ENCODE measurements at regions not wholly inside any gene's neighbourhood (a gene's known extent, or its start where the extent isn't known, plus 50 kb on each side); places are given as distances from the start of the nearest gene placed in this dataset.

GRCh38 chr3:127043731-127044510 lies 61.0 kb downstream of the PLXNA1 start:
- no peak for TF ChIP-seq GATA3 (IDR thresholded peaks at IDR 0.05; ENCODE audit: low read depth, low read length)
- TF ChIP-seq GATA2 (IDR thresholded peaks at IDR 0.05; ENCODE audit: low read depth, low read length): no peak
